ENCODE measurements at regions not wholly inside any gene's neighbourhood (a gene's known extent, or its start where the extent isn't known, plus 50 kb on each side); places are given as distances from the start of the nearest gene placed in this dataset.

DNA sequence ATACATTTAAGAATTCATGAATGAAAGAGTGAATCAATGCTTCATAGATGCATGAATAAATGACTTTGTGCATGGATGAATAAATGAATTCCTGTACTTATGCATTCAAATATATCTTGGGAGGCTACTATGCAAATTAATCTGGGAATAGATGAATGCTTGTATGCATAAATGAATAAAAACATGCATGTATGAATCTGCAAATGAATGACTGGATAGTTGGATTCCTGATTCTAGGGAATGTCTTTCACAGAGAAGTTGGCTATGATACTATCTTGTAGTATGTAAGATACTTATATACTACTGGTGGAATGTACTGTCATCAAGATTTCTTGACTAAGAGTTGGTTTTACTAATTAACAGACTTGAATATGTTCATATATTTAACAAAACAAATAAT is 75.3 kb upstream of the ASTN2 start:
- DNase-seq (ENCODE audit: low spot score in 2 of 2), result no peak

DNA sequence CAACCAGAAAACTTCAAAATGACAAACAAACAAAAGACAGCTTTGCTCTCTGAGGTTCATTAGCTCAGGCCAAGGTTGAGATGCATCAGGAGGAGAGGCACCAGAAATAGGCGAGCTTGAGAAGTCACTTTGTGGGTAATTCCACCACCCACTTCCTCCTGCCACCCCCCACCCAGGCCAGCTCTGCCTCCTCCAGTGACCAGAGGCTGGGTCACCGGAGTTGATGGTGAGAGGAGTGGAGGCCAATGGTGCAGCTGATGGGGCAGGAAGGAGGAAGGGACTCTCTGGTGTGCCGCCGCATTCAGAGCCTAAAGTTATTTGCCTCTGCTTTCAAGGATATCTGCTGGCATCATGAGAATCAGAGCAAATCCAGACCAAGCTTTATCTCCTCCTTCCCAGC is 73.8 kb upstream of the ASTN2 start:
- FAIRE-seq (no peak), DNase-seq (ENCODE audit: low spot score in 2 of 2) (no peak)

More for the DNA sequence above, 75.3 kb upstream of the ASTN2 start:
- FAIRE-seq, result no peak

DNA sequence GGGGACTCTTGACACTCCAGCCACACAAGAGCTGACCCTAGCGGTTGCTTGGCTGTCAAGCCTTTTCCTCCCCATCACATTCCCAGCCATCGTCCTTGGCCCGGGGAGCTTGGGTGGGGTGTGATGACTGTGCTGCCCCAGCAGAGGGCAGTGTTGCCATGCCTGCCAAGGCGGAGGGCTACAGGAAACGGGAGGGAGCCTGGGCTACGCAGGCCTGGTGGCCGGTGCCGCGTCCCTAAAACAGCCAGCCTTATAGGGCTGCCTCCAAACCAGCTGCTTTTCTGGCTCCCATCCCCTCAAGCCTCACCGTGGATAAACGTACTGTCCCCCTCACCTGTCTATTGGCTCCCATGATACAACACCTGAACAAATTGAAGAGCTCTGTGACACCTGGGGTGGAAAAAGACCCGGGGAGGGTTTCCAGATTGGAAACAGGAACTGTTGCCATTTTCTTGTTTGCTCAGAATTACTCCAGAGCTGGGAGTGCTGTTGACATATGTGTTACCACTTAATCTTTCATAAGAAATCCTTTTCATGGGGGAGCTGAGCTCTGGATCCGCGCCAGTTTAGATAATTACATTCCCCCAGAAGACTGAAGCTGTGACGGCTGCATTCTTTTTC is 72.8 kb upstream of the ASTN2 start:
- peak in 1 of 2 donors; percentile 50 for DNase-seq (ENCODE audit: low spot score in 2 of 2)
- no peak for FAIRE-seq

DNA sequence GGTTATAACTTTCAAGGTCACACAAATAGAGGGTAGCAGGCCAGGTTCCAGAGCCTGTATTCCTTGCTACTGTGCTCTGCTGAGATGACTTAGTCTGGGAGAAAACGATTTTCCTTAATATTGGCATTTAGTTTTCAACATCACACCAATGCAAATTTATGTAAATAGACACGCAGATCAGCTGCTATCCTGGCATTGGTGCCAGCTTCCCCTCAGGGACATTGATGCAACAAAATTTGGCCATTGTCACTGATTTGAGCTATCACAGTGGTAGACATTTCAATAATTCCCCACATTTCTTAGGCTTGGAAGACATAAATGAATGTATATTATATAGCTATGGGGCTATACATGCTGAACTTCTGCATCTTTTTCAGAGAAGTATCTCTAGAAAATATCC is 71.6 kb upstream of the ASTN2 start:
- FAIRE-seq (no peak), DNase-seq (ENCODE audit: low spot score in 2 of 2) (no peak)

DNA sequence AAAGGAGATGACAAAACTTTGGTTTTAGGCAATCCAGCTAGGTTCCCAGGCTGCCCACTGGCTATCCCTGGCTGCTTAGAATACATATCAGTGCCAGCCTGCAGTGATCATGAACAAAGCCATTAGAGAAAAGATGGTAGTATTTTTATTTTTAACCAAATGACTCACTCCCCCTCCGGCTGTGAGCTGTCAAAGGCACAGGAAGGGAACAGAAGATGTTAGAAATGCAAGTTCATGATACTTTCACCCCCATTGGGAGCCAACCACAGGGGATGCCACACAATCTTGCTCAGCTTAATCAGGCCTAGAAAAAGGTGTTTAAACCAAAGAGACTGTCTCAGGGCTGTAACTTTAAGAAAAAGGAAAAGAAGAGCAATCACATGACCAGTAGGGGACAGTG is 70.3 kb upstream of the ASTN2 start:
- FAIRE-seq, result no peak

DNA sequence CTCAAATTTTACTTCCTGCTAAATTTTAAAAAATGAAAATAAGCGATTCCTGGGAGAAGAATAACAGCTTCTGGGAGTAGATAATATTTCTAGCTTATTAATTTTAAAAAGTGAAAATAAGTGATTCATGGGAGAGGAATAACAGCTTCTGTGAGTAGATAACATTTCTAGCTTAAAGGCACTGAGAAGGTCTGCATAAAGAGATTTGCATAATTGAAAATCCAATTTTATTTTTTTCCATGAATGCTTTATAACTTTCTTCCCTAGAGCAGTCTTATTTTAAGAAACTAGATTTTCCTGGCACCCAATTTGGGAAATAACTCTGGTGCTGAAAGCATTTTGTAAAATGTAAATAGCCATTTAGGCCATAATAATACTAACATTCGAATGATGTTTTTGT is 65.9 kb upstream of the ASTN2 start:
- DNase-seq (ENCODE audit: low spot score in 2 of 2) (no peak), FAIRE-seq (no peak)

More for the DNA sequence above, 70.3 kb upstream of the ASTN2 start:
- no peak for DNase-seq (ENCODE audit: low spot score in 2 of 2)

DNA sequence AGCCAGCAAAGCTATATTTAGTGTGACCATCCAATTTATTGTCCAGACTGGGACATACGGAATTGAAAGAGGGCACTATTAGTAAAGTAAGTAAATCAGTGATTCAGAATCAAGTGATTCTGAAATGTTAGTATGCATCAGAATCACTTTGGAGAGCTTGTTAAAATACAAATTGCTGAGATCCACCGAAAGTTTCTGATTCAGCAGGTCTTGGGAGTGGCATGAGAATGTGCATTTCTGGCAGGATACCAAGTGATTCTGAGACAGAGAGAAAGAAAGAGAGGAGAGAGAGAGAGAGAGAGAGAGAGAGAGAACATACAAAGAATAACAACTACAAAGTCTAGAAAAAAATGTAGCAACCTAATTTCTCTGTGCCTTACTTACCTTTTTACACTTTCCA is 65.4 kb upstream of the ASTN2 start:
- FAIRE-seq, result no peak
- no peak for DNase-seq (ENCODE audit: low spot score in 2 of 2)

DNA sequence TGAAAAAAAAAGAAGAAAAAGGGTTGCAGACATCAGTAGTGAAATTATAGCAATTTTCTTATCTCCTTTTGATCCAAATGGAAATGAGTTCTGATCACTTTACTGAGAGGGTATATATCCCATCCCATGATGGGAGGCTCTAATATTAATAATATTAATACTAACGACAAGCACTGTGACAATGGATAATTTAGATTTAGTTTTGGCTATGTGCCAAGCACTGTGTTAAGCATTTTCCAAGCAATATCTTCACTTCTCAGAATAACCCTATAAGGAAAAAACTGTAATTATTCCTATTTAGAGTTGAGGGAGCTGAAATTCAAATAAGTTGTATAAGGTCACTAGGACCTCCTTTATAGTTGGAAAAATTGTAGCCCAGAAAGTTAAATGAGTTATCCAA is 58.4 kb upstream of the ASTN2 start:
- DNase-seq (ENCODE audit: low spot score in 2 of 2) (no peak), FAIRE-seq (no peak)

DNA sequence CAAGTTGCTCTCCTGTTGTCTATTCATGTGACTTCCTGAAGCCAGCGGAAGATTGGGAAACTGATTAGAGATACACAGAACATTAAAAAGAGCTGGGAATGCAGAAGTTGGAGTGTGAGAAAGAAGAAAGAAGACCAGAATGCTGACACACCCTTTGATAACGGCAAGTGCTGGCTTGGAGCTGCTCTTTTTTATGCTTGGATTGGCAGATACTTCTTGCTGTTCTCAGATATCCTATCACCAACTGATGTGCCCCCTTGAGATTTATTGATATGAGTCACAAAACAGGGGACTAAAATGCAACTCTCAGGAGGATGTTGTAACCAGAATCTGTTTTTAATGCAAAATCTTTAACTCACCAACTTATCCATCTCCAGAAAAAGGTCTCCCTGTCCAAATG is 56.0 kb upstream of the ASTN2 start:
- DNase-seq (ENCODE audit: low spot score in 2 of 2), result no peak
- FAIRE-seq, result no peak

DNA sequence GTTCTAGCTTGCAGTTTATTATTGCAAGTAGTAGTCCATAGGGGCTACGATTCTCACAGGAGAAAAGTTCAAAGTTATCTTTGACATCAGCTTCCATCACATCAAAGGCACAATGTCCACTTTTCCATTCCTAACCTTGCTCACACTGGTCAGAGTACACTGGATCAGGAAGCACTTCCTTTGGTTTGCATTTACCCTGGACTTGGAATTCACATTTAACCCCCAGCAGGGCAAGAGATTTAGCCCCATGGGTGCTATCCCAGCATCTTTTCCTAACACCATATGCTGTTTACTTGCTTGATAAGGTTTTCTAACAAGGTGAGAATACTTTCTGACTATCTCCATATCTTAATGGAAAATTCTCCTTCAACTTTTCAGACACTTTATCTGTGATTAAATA is 55.6 kb upstream of the ASTN2 start:
- FAIRE-seq (no peak), DNase-seq (ENCODE audit: low spot score in 2 of 2) (no peak)

DNA sequence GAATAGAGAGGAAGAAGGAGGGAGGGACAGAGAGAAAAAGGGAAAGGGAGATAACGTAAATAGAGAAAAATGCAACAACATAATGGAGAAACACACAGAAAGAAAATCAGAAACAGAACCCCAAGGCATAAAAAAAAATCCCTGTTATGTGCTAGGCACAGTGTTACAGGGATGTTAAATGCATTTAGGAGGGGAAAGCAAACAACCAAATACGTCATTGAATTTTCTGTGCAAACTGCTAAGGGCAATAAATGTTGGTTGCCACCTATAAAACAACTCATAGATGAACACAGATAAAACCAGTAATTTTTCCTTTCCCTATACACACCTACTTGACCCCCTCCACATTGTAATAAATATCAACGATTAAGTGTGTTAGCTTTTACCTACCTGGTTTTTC is 51.3 kb upstream of the ASTN2 start:
- FAIRE-seq, result no peak
- no peak for DNase-seq (ENCODE audit: low spot score in 2 of 2)

DNA sequence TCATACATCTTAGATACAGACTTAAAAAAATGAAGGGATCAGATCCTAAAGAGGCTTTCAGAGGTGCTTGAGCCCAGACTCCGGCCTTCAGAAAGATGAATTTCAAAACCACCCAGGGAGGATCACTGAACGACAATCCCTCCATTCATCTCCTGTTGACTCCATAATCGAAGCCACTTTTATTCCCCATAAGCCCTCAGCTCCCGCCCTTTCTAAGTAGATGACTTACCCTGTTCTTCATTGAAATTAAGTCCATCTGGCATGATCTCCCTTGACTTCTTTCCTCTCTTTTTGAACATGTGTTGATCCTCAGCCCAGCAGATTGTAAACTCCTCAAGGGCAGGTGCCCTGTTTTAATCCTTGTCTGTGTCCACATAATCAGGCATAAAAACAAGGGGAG is 50.8 kb upstream of the ASTN2 start:
- no peak for FAIRE-seq

DNA sequence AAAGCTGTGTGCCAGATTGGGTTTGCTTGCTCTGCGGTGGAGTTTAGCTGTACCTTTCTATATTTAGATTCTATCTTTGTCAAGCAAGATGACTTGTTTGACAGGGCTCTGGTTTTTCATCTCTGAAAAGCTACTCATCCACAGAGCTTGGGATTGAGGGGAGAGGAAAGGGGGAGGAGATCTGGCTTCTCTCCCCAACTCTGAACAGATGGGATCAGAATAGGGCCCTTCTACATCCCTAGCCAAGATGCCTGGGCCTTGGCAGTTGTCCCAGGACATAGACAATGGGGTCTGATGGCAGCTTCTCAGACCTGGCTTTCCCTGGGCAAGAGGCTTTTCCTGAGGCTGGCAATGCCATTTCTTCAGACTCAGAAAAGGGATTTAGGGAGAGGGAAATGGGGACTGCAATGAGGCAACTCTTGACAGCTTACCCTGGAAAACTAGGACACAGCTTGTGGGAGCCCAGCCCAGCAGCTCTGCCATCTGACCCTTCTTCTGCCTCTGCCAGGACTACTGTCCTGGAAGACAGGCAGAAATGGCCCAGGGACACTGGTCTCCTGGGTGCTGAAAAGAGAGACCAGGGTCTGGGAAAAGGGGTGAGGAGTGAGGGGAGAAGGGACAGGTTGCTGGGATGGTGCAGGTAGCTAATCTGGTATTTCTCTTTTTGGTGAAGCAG is 50.2 kb upstream of the ASTN2 start:
- DNase-seq (ENCODE audit: low spot score in 2 of 2) (peak; percentile 23 to 33), FAIRE-seq (peak; percentile 65)

More for the DNA sequence above, 50.8 kb upstream of the ASTN2 start:
- no peak for DNase-seq (ENCODE audit: low spot score in 2 of 2)
